ENCODE measurements at regions not wholly inside any gene's neighbourhood (a gene's known extent, or its start where the extent isn't known, plus 50 kb on each side); places are given as distances from the start of the nearest gene placed in this dataset.

DNA sequence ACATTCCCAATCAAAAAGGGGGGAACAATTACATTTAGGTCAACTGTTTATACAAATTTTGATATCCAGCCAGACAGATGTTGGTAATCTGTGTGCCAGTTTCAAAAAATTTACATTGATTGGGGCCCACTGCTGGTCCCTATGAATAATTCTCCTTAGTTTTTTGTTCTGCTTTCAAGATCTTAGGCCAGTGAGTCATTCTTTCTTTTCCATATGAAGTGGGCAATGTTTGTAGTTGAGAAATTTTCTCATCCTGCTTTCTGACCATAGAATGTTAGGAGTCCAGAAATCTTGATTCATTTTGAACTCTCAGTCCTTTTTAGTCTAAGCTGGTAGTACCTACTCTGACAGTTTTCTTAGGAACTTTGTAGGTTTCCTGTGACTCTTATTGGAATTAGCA lies 244.3 kb downstream of the DIO2 start:
- H3K4me1 Mint-ChIP-seq (ENCODE audit: unreplicated experiment): no peaks in the 10 kb centered on the region

DNA sequence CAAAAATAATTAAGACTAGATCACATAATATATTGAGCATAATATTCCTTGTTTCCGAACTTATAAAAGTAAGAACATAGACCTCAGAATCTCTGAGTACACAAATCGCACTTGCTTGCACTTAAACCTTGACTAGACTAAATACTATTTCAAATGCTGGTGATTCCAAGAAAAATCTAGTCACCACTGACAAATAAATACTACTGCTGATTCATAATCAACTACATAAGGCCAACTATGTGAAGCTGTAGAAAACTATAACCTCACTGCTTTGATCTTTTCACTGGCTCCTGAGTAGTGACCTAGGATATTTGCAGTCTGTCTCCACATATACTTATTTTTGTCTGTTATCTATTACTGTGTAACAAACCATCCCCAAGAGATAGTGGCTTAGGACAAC lies 245.4 kb downstream of the DIO2 start:
- no peak for DNase-seq (ENCODE audit: extremely low spot score, unreplicated experiment)
- Mint-ChIP-seq H3K9me3 (no peaks in the 10 kb centered on the region), H3K4me1 (ENCODE audit: unreplicated experiment) (no peaks in the 10 kb centered on the region), H3K36me3 (no peaks in the 10 kb centered on the region), H3K27ac (no peak overlapping the region), H3K4me3 (no peak overlapping the region), H3K27me3 (no peaks in the 10 kb centered on the region)
- TF ChIP-seq, protein P1, sequence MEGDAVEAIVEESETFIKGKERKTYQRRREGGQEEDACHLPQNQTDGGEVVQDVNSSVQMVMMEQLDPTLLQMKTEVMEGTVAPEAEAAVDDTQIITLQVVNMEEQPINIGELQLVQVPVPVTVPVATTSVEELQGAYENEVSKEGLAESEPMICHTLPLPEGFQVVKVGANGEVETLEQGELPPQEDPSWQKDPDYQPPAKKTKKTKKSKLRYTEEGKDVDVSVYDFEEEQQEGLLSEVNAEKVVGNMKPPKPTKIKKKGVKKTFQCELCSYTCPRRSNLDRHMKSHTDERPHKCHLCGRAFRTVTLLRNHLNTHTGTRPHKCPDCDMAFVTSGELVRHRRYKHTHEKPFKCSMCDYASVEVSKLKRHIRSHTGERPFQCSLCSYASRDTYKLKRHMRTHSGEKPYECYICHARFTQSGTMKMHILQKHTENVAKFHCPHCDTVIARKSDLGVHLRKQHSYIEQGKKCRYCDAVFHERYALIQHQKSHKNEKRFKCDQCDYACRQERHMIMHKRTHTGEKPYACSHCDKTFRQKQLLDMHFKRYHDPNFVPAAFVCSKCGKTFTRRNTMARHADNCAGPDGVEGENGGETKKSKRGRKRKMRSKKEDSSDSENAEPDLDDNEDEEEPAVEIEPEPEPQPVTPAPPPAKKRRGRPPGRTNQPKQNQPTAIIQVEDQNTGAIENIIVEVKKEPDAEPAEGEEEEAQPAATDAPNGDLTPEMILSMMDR (conservative IDR thresholded peaks at IDR 0.05): no peak

More for the DNA sequence above, 244.3 kb downstream of the DIO2 start:
- no peak overlapping the region for H3K27ac Mint-ChIP-seq
- no peaks in the 10 kb centered on the region for H3K36me3 Mint-ChIP-seq
- H3K4me3 Mint-ChIP-seq: no peak overlapping the region
- no peak for DNase-seq (ENCODE audit: extremely low spot score, unreplicated experiment)
- TF ChIP-seq, protein P1 (conservative IDR thresholded peaks at IDR 0.05): no peak
- no peaks in the 10 kb centered on the region for H3K9me3 Mint-ChIP-seq
- no peaks in the 10 kb centered on the region for H3K27me3 Mint-ChIP-seq

DNA sequence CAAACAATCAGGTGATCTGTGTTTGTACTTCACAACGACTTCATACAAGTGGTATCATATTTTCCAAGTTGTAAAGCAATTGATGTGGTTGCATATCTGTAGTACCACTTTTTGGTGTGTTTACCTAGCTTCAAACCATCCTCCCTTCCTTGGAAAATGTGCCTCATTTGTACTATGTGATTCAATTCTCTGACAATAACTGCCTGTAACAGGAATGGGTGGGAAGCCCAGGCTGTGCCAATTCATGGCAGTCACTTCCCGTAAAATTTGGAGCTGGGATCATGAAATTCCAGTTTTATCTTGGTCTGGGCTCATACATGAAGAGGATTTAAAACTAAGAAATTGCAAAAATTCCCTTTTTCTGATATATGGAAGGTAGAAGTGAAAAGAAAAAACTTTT lies 250.1 kb downstream of the DIO2 start:
- TF ChIP-seq, protein P1 (conservative IDR thresholded peaks at IDR 0.05): no peak
- no peak overlapping the region for H3K27ac Mint-ChIP-seq
- no peaks in the 10 kb centered on the region for H3K4me1 Mint-ChIP-seq (ENCODE audit: unreplicated experiment)
- DNase-seq (ENCODE audit: extremely low spot score, unreplicated experiment): no peak
- H3K4me3 Mint-ChIP-seq: no peak overlapping the region
- no peaks in the 10 kb centered on the region for H3K27me3 Mint-ChIP-seq
- peaks cover 8% of the 10 kb centered on the region for H3K9me3 Mint-ChIP-seq
- peaks cover 3% of the 10 kb centered on the region for H3K36me3 Mint-ChIP-seq

DNA sequence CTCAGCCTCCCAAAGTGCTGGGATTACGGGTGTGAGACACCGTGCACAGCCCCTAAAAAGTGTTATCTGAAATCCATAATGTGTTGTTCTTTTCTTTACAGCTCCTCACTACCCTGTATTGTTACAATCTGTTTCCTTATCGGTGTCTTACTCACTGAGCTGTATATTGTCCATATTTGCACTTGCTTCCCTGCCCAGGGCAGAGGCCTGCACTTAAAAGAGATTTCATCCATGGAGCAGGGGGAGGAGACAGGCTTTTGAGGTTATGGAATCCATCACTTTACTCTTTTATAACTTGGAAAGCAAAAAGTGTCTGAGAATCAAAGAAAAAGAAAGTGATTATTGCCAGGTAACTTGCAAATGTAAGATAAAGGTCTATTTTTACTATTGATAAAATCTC lies 251.0 kb downstream of the DIO2 start:
- no peaks in the 10 kb centered on the region for H3K4me1 Mint-ChIP-seq (ENCODE audit: unreplicated experiment)
- H3K9me3 Mint-ChIP-seq: peaks cover 17% of the 10 kb centered on the region
- no peaks in the 10 kb centered on the region for H3K27me3 Mint-ChIP-seq
- H3K36me3 Mint-ChIP-seq: peaks cover 4% of the 10 kb centered on the region
- TF ChIP-seq, protein P1 (conservative IDR thresholded peaks at IDR 0.05): no peak
- no peak overlapping the region for H3K27ac Mint-ChIP-seq
- no peak for DNase-seq (ENCODE audit: extremely low spot score, unreplicated experiment)
- H3K4me3 Mint-ChIP-seq: no peak overlapping the region

DNA sequence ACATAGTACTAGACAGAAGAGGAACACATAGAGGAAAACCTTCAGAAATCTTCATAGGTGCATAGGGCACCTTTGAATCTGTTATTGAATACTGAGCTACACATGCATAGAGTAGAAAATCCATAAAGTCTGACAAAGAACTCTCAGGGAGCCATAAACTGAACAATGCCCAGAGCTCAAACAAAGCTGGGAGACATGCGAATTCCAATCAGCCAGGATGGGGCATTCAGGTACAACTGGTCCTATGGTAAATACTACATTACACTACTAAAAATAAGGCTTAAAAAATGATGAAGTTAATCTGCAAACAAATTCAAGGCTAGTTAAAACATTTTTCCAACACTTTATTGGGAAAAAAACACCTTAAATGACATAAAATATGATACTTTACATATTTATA lies 259.7 kb downstream of the DIO2 start:
- TF ChIP-seq, protein P1 (conservative IDR thresholded peaks at IDR 0.05): no peak
- Mint-ChIP-seq H3K27ac (no peak overlapping the region), H3K36me3 (peaks cover 4% of the 10 kb centered on the region), H3K4me1 (ENCODE audit: unreplicated experiment) (peaks cover 8% of the 10 kb centered on the region), H3K9me3 (peaks cover 20% of the 10 kb centered on the region), H3K27me3 (no peaks in the 10 kb centered on the region), H3K4me3 (no peak overlapping the region)
- DNase-seq (ENCODE audit: extremely low spot score, unreplicated experiment): no peak

DNA sequence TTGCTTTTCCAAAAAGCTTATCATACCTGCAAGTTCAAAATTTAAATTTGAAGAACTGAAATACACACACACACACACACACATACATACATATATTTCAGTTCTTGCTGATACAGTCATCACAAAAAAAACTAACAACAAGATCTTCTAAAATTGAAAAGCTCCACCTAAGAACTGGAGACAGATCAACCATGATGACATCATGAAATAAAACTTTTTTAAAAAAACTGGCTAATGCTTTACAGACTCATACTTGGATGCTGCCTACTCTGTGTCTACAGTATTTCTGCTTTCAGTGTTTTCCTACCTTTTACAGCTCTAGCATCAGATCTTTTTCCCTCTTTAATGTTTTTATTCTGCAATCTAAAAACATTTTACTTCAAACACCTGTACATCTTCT lies 261.4 kb downstream of the DIO2 start:
- H3K4me3 Mint-ChIP-seq: no peak overlapping the region
- no peak overlapping the region for H3K27ac Mint-ChIP-seq
- TF ChIP-seq, protein P1 (conservative IDR thresholded peaks at IDR 0.05): no peak
- no peak for DNase-seq (ENCODE audit: extremely low spot score, unreplicated experiment)
- peaks cover 8% of the 10 kb centered on the region for H3K4me1 Mint-ChIP-seq (ENCODE audit: unreplicated experiment)
- H3K36me3 Mint-ChIP-seq: no peaks in the 10 kb centered on the region
- peaks cover 4% of the 10 kb centered on the region for H3K9me3 Mint-ChIP-seq
- no peaks in the 10 kb centered on the region for H3K27me3 Mint-ChIP-seq

Data from type B pancreatic cell (in vitro differentiated cells).